SK-N-SH (cell line): ENCODE measurements at regions not wholly inside any gene's neighbourhood (a gene's known extent, or its start where the extent isn't known, plus 50 kb on each side); places are given as distances from the start of the nearest gene placed in this dataset.

Source experiments
- CTCF ChIA-PET: fragments of 300-600, 350-600 bp; formaldehyde crosslinking; extraction: SDS; loops from one replicate; lab custom pipeline; 2021; lab: Yijun Ruan, JAX
- POLR2A ChIA-PET: fragments of 350-600 bp; sonication (Branson Sonifier 250); formaldehyde crosslinking; extraction: SDS; loops from one replicate; lab custom pipeline; 2020; ENCODE audit warnings: antibody characterized with exemption, inconsistent platforms; lab: Yijun Ruan, JAX
- DNase-seq: peaks from one replicate; pipeline ENCODE4 v3.0.0; 2012
- H2AFZ ChIP-seq: fragments of 200-600 bp; sonication (generic); 2 replicates; pipeline ENCODE4 v1.8.1; 2016; ENCODE audit warnings: antibody characterized with exemption, mild to moderate bottlenecking, low read depth
- H3F3A ChIP-seq: fragments of 200-600 bp; sonication (generic); replicated peaks from 2 replicates; pipeline ENCODE3; 2016; ENCODE audit warnings: antibody characterized with exemption, mild to moderate bottlenecking; ENCODE audit not compliant: insufficient read depth
- H3K27ac ChIP-seq, 2 experiments: fragments of 200-500 bp in 1 of 2; fragments of 200-600 bp in 1 of 2; sonication (Bioruptor generic) in 1 of 2; sonication (generic), shearing (Covaris generic) in 1 of 2; 2 replicates each; pipeline versions ENCODE4 v1.5.1 to v1.6.1; 2014 to 2016; ENCODE audit warnings: low read depth in 2 of 2, inconsistent platforms in 1 of 2, low read length in 1 of 2, mild to moderate bottlenecking in 1 of 2, mixed read lengths in 1 of 2
- H3K27me3 ChIP-seq: fragments of 200-600 bp; sonication (generic), shearing (Covaris generic); 2 replicates; pipeline ENCODE4 v1.6.1; 2016; ENCODE audit warnings: mixed run types; ENCODE audit not compliant: insufficient read depth
- H3K36me3 ChIP-seq, 2 experiments: fragments of 200-500 bp in 1 of 2; fragments of 200-600 bp in 1 of 2; sonication (Bioruptor generic) in 1 of 2; sonication (generic) in 1 of 2; replicated peaks in 1 of 2; 2 replicates each; pipeline versions ENCODE3 to v1.5.1; 2014 to 2016; ENCODE audit warnings: low read length in 1 of 2, mild to moderate bottlenecking in 1 of 2; ENCODE audit not compliant: insufficient read depth in 2 of 2, control insufficient read depth in 1 of 2
- H3K4me1 ChIP-seq, 2 experiments: fragments of 200-500 bp in 1 of 2; fragments of 200-600 bp in 1 of 2; sonication (Bioruptor generic) in 1 of 2; sonication (generic), shearing (Covaris generic) in 1 of 2; 2 replicates each; pipeline versions ENCODE4 v1.5.1 to v1.6.1; 2014 to 2016; ENCODE audit warnings: low read depth in 1 of 2, low read length in 1 of 2, mixed run types in 1 of 2; ENCODE audit not compliant: insufficient read depth in 2 of 2, control insufficient read depth in 1 of 2
- H3K4me2 ChIP-seq: fragments of 200-600 bp; sonication (generic), shearing (Covaris generic); 2 replicates; pipeline ENCODE4 v1.6.1; 2017; ENCODE audit warnings: mixed run types
- H3K4me3 ChIP-seq, 2 experiments: fragments of 200-500 bp in 1 of 2; fragments of 200-600 bp in 1 of 2; sonication (Bioruptor generic) in 1 of 2; sonication (generic), shearing (Covaris generic) in 1 of 2; 2 replicates each; pipeline versions ENCODE4 v1.5.1 to v1.8.1; 2014 to 2016; ENCODE audit warnings: low read depth in 2 of 2, inconsistent platforms in 1 of 2, low read length in 1 of 2, mild to moderate bottlenecking in 1 of 2, mixed read lengths in 1 of 2, moderate library complexity in 1 of 2
- H3K79me2 ChIP-seq: fragments of 200-600 bp; sonication (generic); 2 replicates; pipeline ENCODE4 v1.8.1; 2017; ENCODE audit warnings: mild to moderate bottlenecking; ENCODE audit not compliant: insufficient read depth
- H3K9ac ChIP-seq: fragments of 200-600 bp; sonication (generic); 2 replicates; pipeline ENCODE4 v1.6.1; 2017; ENCODE audit warnings: mixed run types
- H3K9me2 ChIP-seq: fragments of 200-600 bp; sonication (generic); 2 replicates; pipeline ENCODE4 v1.6.1; 2017; ENCODE audit warnings: mixed run types
- H3K9me3 ChIP-seq: fragments of 200-600 bp; sonication (generic); 2 replicates; pipeline ENCODE4 v1.6.1; 2017; ENCODE audit warnings: mixed run types, mild to moderate bottlenecking, moderate library complexity
- H4K20me1 ChIP-seq: fragments of 200-600 bp; sonication (generic); 2 replicates; pipeline ENCODE4 v1.6.1; 2017; ENCODE audit warnings: mild to moderate bottlenecking, mixed run types; ENCODE audit not compliant: insufficient read depth
- FOSL2 ChIP-seq: IDR thresholded peaks from 2 replicates; pipeline ENCODE4 v1.4.0; 2012; ENCODE audit warnings: low read depth, mild to moderate bottlenecking, moderate library complexity, borderline replicate concordance
- FOXJ3 ChIP-seq: sonication (generic); formaldehyde crosslinking; IDR thresholded peaks from 2 replicates; pipeline ENCODE4 v1.5.1; 2020; ENCODE audit warnings: mild to moderate bottlenecking, missing genetic modification reagents
- GABPA ChIP-seq: IDR thresholded peaks from 2 replicates; pipeline ENCODE4 v1.4.0; 2012; ENCODE audit warnings: low read depth, mild to moderate bottlenecking
- GATA2 ChIP-seq: sonication (generic); formaldehyde crosslinking; IDR thresholded peaks from 2 replicates; pipeline ENCODE4 v1.5.0; 2020; ENCODE audit warnings: mild to moderate bottlenecking, missing genetic modification reagents
- MAX ChIP-seq: IDR thresholded peaks from 2 replicates; pipeline ENCODE4 v1.4.0; 2012; ENCODE audit warnings: low read depth
- NFIC ChIP-seq: IDR thresholded peaks from 2 replicates; pipeline ENCODE4 v1.4.0; 2012; ENCODE audit warnings: borderline replicate concordance
- RFX5 ChIP-seq: IDR thresholded peaks from 2 replicates; pipeline ENCODE4 v1.6.1; 2012; ENCODE audit warnings: mild to moderate bottlenecking, improper control_type of control experiment, low read length
- RXRA ChIP-seq: IDR thresholded peaks from 2 replicates; pipeline ENCODE4 v1.4.0; 2012; ENCODE audit warnings: low read depth, mild to moderate bottlenecking, borderline replicate concordance
- SIN3A ChIP-seq: IDR thresholded peaks from 2 replicates; pipeline ENCODE4 v1.6.1; 2012; ENCODE audit warnings: low read depth, mild to moderate bottlenecking, low read length, moderate library complexity, borderline replicate concordance
- TEAD4 ChIP-seq: IDR thresholded peaks from 2 replicates; pipeline ENCODE4 v1.4.0; 2012; ENCODE audit warnings: mild to moderate bottlenecking, borderline replicate concordance; ENCODE audit not compliant: insufficient read depth
- USF1 ChIP-seq: IDR thresholded peaks from 2 replicates; pipeline ENCODE4 v1.4.0; 2012; ENCODE audit warnings: low read depth, borderline replicate concordance
- USF2 ChIP-seq: fragments of 150-350 bp; IDR thresholded peaks from 2 replicates; pipeline ENCODE4 v1.6.1; 2017; ENCODE audit warnings: antibody characterized with exemption, low read length, low read depth, borderline replicate concordance
- ZBTB33 ChIP-seq: IDR thresholded peaks from 2 replicates; pipeline ENCODE4 v1.4.0; 2012; ENCODE audit warnings: low read depth, borderline replicate concordance
- WGBS: methylation state at CpG from one replicate; pipeline ENCODE4 v1.1.6; 2017; ENCODE audit warnings: low lambda C conversion rate; 5-methylcytosine and 5-hydroxymethylcytosine counted together

- Histone ChIP-seq H3K9ac (no peak overlapping the region), H2AFZ (no peak overlapping the region), H3K4me1 (no peaks in the 10 kb centered on the region), H3K27ac (no peak overlapping the region), H3K27me3 (no peaks in the 10 kb centered on the region), H3K79me2 (no peaks in the 10 kb centered on the region; the same call in 1 of the 2 replicates), H3K4me2 (no peak overlapping the region), H3K4me3 (no peak overlapping the region), H3K9me2 (no peaks in the 10 kb centered on the region), H3K9me3 (peaks cover 3% of the 10 kb centered on the region; the same call in 1 of the 2 replicates), H3F3A (no peaks in the 10 kb centered on the region), H3K36me3 (peaks cover 0 to 4% of the 10 kb centered on the region in 2 experiments), H4K20me1 (no peaks in the 10 kb centered on the region)
- DNase-seq, result no peak
- POLR2A ChIA-PET, result no interaction called here
- TF ChIP-seq USF2, result no peak
- no peak for TF ChIP-seq TEAD4
- no peak for TF ChIP-seq SIN3A
- CTCF ChIA-PET, result no interaction called here
- WGBS, result 49% methylated on average over 4 of the region's 4 CpGs
Observed at GRCh38 chr2:186399082-186399644, 86.9 kb upstream of the ZC3H15 start.

- POLR2A ChIA-PET, result no interaction called here
- Histone ChIP-seq H3K9ac (no peak overlapping the region), H3K9me3 (no peaks in the 10 kb centered on the region), H3K27me3 (no peaks in the 10 kb centered on the region), H3K79me2 (no peaks in the 10 kb centered on the region), H3K4me3 (no peak overlapping the region), H3K27ac (no peak overlapping the region), H3K36me3 (no peaks in the 10 kb centered on the region), H3K4me2 (no peak overlapping the region), H3K4me1 (no peaks in the 10 kb centered on the region), H3K9me2 (no peaks in the 10 kb centered on the region)
- CTCF ChIA-PET, result interaction anchor here (0.6 kb wide), 1 partner anchor 94 kb away, joined by 3 read pairs; no protein-coding TSS in a partner anchor
- TF ChIP-seq MAX (no peak), USF2 (no peak), SIN3A (no peak)
- TF ChIP-seq, all 33 proteins: peak for 0
- Histone ChIP-seq H2AFZ (no peak overlapping the region), H3F3A (no peaks in the 10 kb centered on the region), H4K20me1 (no peaks in the 10 kb centered on the region)
- DNase-seq, result no peak
Observed at GRCh38 chr2:186405842-186406241, 80.2 kb upstream of the ZC3H15 start.

GRCh38 chr2:186407611-186408010 is 78.4 kb upstream of the ZC3H15 start:
- Histone ChIP-seq H3F3A (no peaks in the 10 kb centered on the region), H3K27me3 (no peaks in the 10 kb centered on the region), H3K9ac (no peak overlapping the region), H3K4me3 (no peak overlapping the region), H3K27ac (no peak overlapping the region), H4K20me1 (no peaks in the 10 kb centered on the region), H3K36me3 (no peaks in the 10 kb centered on the region), H3K4me2 (no peak overlapping the region), H3K9me2 (no peaks in the 10 kb centered on the region), H3K4me1 (no peaks in the 10 kb centered on the region), H3K9me3 (no peaks in the 10 kb centered on the region), H2AFZ (no peak overlapping the region), H3K79me2 (no peaks in the 10 kb centered on the region)
- 93% methylated on average over 3 of the region's 3 CpGs for WGBS
- POLR2A ChIA-PET, result no interaction called here
- CTCF ChIA-PET, result no interaction called here
- no peak for DNase-seq
- TF ChIP-seq GABPA, result no peak
- TF ChIP-seq FOSL2, result no peak
- TF ChIP-seq SIN3A, result no peak
- TF ChIP-seq USF2, result no peak
- no peak for TF ChIP-seq ZBTB33
- TF ChIP-seq RFX5, result no peak
- no peak for TF ChIP-seq FOXJ3
- no peak for TF ChIP-seq NFIC
- no peak for TF ChIP-seq GATA2 (CRISPR knock-in tag)
- no peak for TF ChIP-seq USF1
- no peak for TF ChIP-seq RXRA
